Mesendoderm (in vitro differentiated cells): ENCODE measurements at regions not wholly inside any gene's neighbourhood (a gene's known extent, or its start where the extent isn't known, plus 50 kb on each side); places are given as distances from the start of the nearest gene placed in this dataset.
A peak's percentile ranks its signal among the peaks of the same experiment; 100 is the strongest.
"Not testable (repeated sequence)": the region's sequence is repeated elsewhere in the genome, so short reads cannot be mapped to it uniquely, and the experiment has no call there.

Experiments used
- DNase-seq: peaks from one replicate; pipeline ENCODE4 v3.0.0; 2013
- H2AK5ac ChIP-seq: 2 replicates; pipeline ENCODE4 v1.6.1; 2013; ENCODE audit warnings: low read length, inconsistent platforms
- H2BK120ac ChIP-seq: 2 replicates; pipeline ENCODE4 v1.6.1; 2013; ENCODE audit warnings: low read depth, mild to moderate bottlenecking, low read length, moderate library complexity, mixed read lengths
- H2BK15ac ChIP-seq: replicated peaks from 2 replicates; pipeline ENCODE4 v1.6.1; 2013; ENCODE audit warnings: low read depth, mild to moderate bottlenecking, moderate library complexity
- H2BK5ac ChIP-seq: 2 replicates; pipeline ENCODE4 v1.6.1; 2013; ENCODE audit warnings: low read length, inconsistent platforms
- H3K18ac ChIP-seq: 2 replicates; pipeline ENCODE4 v1.6.1; 2013; ENCODE audit warnings: mild to moderate bottlenecking, low read length, mixed read lengths
- H3K23ac ChIP-seq: one replicate; pipeline ENCODE4 v1.6.1; 2013; ENCODE audit warnings: low read length
- H3K27ac ChIP-seq: 2 replicates; pipeline ENCODE4 v1.5.1; 2013; ENCODE audit warnings: low read depth, mild to moderate bottlenecking, inconsistent platforms, low read length, moderate library complexity
- H3K27me3 ChIP-seq: 2 replicates; pipeline ENCODE4 v1.6.1; 2013; ENCODE audit warnings: low read length, control low read depth, mild to moderate bottlenecking, inconsistent platforms; ENCODE audit not compliant: insufficient read depth, poor library complexity
- H3K36me3 ChIP-seq: 2 replicates; pipeline ENCODE4 v1.6.1; 2013; ENCODE audit warnings: low read length, inconsistent platforms; ENCODE audit not compliant: control insufficient read depth, insufficient read depth
- H3K4ac ChIP-seq: one replicate; pipeline ENCODE4 v1.6.1; 2013; ENCODE audit warnings: low read depth, mild to moderate bottlenecking, low read length, moderate library complexity
- H3K4me1 ChIP-seq: 2 replicates; pipeline ENCODE4 v1.6.1; 2013; ENCODE audit warnings: low read depth, low read length, inconsistent platforms; ENCODE audit not compliant: control insufficient read depth
- H3K4me2 ChIP-seq: 2 replicates; pipeline ENCODE4 v1.6.1; 2013; ENCODE audit warnings: low read length
- H3K4me3 ChIP-seq: 2 replicates; pipeline ENCODE4 v1.5.1; 2013; ENCODE audit warnings: mild to moderate bottlenecking, low read length
- H3K56ac ChIP-seq: one replicate; pipeline ENCODE4 v1.6.1; 2013; ENCODE audit warnings: low read length
- H3K79me1 ChIP-seq: 2 replicates; pipeline ENCODE4 v1.6.1; 2013; ENCODE audit warnings: low read length, inconsistent platforms
- H3K79me2 ChIP-seq: 2 replicates; pipeline ENCODE4 v1.6.1; 2013; ENCODE audit warnings: mild to moderate bottlenecking, low read length; ENCODE audit not compliant: control insufficient read depth, insufficient read depth
- H3K9ac ChIP-seq: 2 replicates; pipeline ENCODE4 v1.6.1; 2013; ENCODE audit warnings: low read length, inconsistent platforms
- H4K5ac ChIP-seq: one replicate; pipeline ENCODE4 v1.6.1; 2013; ENCODE audit warnings: low read length
- H4K8ac ChIP-seq: one replicate; pipeline ENCODE4 v1.6.1; 2013; ENCODE audit warnings: low read depth, mild to moderate bottlenecking, control low read depth, low read length, moderate library complexity
- WGBS: extraction: QIAGEN DNeasy Blood & Tissue Kit; methylation state at CpG from one replicate; pipeline ENCODE4 v1.1.7; 2013; ENCODE audit warnings: low lambda C conversion rate, missing lambda C conversion rate; ENCODE audit not compliant: insufficient coverage; ENCODE audit errors: extremely low coverage; 5-methylcytosine and 5-hydroxymethylcytosine counted together

DNA sequence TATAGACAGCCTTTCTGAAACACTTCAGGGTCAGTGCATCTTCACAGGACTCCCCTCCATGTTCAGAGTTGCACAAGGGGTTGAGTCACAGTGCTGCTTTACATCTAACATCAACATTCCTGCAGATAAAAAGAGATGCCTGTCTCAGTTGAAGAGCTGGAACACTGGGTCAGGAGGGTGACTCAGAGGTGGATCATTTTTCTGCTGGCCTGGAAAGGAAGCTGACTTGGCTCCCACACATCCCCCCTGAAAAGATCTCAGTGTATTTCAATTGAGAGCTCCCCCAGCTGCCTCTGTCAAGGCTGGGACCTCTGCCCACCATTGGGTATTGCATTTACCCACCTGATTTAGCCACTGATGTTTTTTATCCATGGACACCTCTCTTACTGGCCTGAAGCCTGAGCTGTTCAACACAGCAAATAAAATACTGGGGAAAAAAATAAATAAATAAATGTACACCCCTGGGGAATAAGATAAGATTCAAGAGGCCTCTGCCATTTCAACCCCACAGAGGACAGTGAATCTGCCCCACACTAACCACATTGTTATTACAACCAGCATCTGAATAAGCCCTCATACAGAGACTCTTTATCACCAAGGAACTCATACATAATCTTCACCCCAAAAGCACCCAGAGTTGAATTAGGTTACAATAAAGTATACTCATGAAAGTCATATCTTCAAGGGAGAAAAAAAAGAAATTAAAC is 716.4 kb downstream of the SEMA5A start:
- H3K4me1 ChIP-seq: no peaks in the 10 kb centered on the region
- H4K5ac ChIP-seq: no peak overlapping the region
- H3K23ac ChIP-seq: no peak overlapping the region
- no peak overlapping the region for H3K18ac ChIP-seq
- H3K36me3 ChIP-seq: no peaks in the 10 kb centered on the region
- DNase-seq: peak; percentile 88
- no peak overlapping the region for H2AK5ac ChIP-seq
- H3K27me3 ChIP-seq: no peaks in the 10 kb centered on the region
- no peaks in the 10 kb centered on the region for H3K79me1 ChIP-seq
- no peak overlapping the region for H4K8ac ChIP-seq
- H2BK5ac ChIP-seq: no peak overlapping the region
- H3K4me2 ChIP-seq: no peak overlapping the region
- no peak overlapping the region for H3K27ac ChIP-seq
- H2BK15ac ChIP-seq: no peak overlapping the region
- no peak overlapping the region for H3K4ac ChIP-seq
- no peaks in the 10 kb centered on the region for H3K79me2 ChIP-seq
- H3K4me3 ChIP-seq: no peak overlapping the region
- no peak overlapping the region for H3K56ac ChIP-seq
- no peak overlapping the region for H3K9ac ChIP-seq
- peak overlapping the region; percentile 45 for H2BK120ac ChIP-seq

DNA sequence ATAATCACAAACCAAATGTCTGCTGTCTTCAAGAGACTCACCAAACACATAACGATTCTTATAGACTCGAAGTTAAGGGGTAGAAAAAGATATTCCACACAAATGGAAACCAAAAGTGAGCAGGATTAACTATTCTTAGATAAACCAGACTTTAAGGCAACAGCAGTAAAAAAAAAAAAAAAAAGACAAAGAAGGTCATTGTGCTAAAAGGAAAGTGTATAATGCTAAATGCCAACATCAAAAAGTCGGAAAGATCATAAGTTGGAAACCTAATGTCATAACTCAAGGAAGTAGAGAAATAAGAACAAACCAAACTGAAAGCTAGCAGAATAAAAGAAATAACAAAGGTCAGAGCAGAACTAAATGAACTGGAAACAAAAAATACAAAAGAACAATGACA is 714.6 kb downstream of the SEMA5A start:
- Histone ChIP-seq H4K5ac (no peak overlapping the region), H3K79me2 (no peaks in the 10 kb centered on the region), H3K27me3 (no peaks in the 10 kb centered on the region), H4K8ac (no peak overlapping the region), H3K23ac (no peak overlapping the region), H3K79me1 (no peaks in the 10 kb centered on the region), H3K18ac (no peak overlapping the region), H3K4ac (no peak overlapping the region), H3K27ac (no peak overlapping the region), H2BK15ac (no peak overlapping the region), H2AK5ac (no peak overlapping the region), H3K36me3 (no peaks in the 10 kb centered on the region), H3K4me1 (no peaks in the 10 kb centered on the region), H2BK5ac (no peak overlapping the region), H3K4me3 (no peak overlapping the region), H2BK120ac (no peak overlapping the region), H3K4me2 (no peak overlapping the region), H3K9ac (no peak overlapping the region), H3K56ac (no peak overlapping the region)
- DNase-seq: no peak
- no CpG with 5 or more reads among the region's 3 CpGs for WGBS

DNA sequence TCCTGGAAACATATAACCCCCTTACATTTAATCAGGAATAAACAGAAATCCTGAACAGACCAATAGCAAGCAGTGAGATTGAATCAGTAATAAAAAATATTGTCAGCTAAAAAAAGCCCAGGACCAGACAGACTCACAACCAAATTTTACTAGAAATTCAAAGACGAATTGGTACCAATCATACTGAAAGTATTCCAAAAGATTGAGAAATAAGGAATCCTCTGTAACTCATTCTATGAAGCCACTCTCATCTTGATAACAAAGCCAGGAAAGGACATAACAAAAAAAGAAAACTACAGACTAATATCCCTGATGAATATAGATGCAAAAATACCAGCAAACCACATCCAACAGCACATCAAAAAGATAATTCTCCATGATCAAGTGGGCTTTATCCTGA is 714.0 kb downstream of the SEMA5A start:
- Histone ChIP-seq H4K5ac (no peak overlapping the region), H3K79me2 (no peaks in the 10 kb centered on the region), H3K56ac (no peak overlapping the region), H3K36me3 (no peaks in the 10 kb centered on the region), H3K4me2 (no peak overlapping the region), H3K4me1 (no peaks in the 10 kb centered on the region), H3K4me3 (no peak overlapping the region), H2BK5ac (no peak overlapping the region), H3K4ac (no peak overlapping the region), H3K9ac (no peak overlapping the region), H4K8ac (no peak overlapping the region), H2BK15ac (no peak overlapping the region), H3K18ac (no peak overlapping the region), H2BK120ac (no peak overlapping the region), H3K27ac (no peak overlapping the region), H3K23ac (no peak overlapping the region), H3K79me1 (no peaks in the 10 kb centered on the region), H3K27me3 (no peaks in the 10 kb centered on the region), H2AK5ac (no peak overlapping the region)
- WGBS: no CpG with 5 or more reads among the region's 1 CpG
- DNase-seq: no peak

DNA sequence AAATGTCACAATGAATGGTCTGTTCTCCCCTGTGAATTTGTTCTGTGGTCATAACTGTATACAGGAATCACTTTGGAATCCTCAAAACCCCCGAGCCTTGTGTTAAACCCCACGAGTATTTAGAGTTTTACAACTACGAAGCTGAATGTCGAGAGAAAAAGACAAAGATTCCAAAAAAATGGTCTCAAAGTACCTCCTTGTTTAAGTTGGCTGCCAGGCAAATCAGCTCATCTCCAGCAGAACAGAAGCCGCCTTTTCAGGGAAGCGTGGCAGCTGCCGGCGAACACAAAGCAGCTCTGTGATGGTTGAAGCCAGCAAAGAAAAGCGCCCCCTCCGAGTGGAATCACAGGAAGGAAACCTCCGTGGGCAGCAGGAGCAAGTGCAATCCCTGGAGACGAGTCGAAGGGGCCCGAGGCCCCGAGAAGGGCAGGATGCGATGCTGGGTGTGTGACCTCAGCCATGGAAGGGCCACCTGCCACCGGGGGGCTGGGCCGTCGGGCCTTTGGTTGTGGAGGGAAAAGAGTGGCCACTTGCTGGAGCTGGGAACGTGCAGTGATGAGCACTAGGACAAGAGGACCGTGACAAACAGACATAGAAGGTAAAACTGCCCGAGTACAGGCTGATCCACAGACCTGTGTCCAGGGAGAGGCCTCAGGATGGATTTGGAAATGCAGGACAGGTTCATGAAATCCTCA is 706.4 kb downstream of the SEMA5A start:
- H4K5ac ChIP-seq: no peak overlapping the region
- WGBS: no CpG with 5 or more reads among the region's 22 CpGs

DNA sequence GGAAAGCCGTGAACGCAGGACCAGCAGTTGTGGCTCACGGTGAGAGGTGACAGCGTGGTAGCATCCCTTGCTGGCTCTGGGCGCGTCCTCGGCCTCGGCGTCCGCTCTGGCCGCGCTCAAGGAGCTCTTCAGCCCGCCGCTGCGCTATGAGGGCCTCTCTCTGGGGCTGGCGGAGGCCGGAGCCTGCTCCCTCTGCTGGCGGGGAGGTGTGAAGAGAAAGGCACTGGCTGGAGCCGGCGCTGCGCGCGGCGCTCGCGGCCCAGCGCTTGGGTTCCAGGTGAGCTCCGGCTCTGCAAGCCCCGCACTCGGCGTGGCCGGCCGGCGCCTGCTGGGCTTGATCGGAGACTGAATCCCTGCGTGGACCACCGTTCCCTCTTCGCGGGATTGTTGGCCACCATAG is 705.6 kb downstream of the SEMA5A start:
- no peak overlapping the region for H3K4me2 ChIP-seq
- no peaks in the 10 kb centered on the region for H3K36me3 ChIP-seq
- no peak overlapping the region for H4K5ac ChIP-seq
- no peak overlapping the region for H2BK15ac ChIP-seq
- no peak overlapping the region for H3K18ac ChIP-seq
- no peak overlapping the region for H4K8ac ChIP-seq
- H3K79me2 ChIP-seq: no peaks in the 10 kb centered on the region
- no peak overlapping the region for H3K23ac ChIP-seq
- no peak overlapping the region for H3K9ac ChIP-seq
- H3K4ac ChIP-seq: no peak overlapping the region
- WGBS: no CpG with 5 or more reads among the region's 39 CpGs
- no peaks in the 10 kb centered on the region for H3K79me1 ChIP-seq
- H3K4me3 ChIP-seq: no peak overlapping the region
- H3K4me1 ChIP-seq: no peaks in the 10 kb centered on the region
- no peak overlapping the region for H3K27ac ChIP-seq
- peak; percentile 42 for DNase-seq
- no peak overlapping the region for H2BK5ac ChIP-seq
- H3K56ac ChIP-seq: no peak overlapping the region
- H2BK120ac ChIP-seq: no peak overlapping the region
- no peaks in the 10 kb centered on the region for H3K27me3 ChIP-seq
- H2AK5ac ChIP-seq: no peak overlapping the region

More for the DNA sequence above, 706.4 kb downstream of the SEMA5A start:
- no peaks in the 10 kb centered on the region for H3K79me2 ChIP-seq
- no peak overlapping the region for H3K4ac ChIP-seq
- no peak overlapping the region for H2BK5ac ChIP-seq
- H3K4me1 ChIP-seq: no peaks in the 10 kb centered on the region
- no peak overlapping the region for H3K23ac ChIP-seq
- no peaks in the 10 kb centered on the region for H3K79me1 ChIP-seq
- no peak overlapping the region for H4K8ac ChIP-seq
- no peak overlapping the region for H3K56ac ChIP-seq
- no peak overlapping the region for H3K9ac ChIP-seq
- H3K4me3 ChIP-seq: no peak overlapping the region
- no peak overlapping the region for H3K18ac ChIP-seq
- no peak overlapping the region for H2AK5ac ChIP-seq
- H3K27ac ChIP-seq: no peak overlapping the region
- H2BK120ac ChIP-seq: no peak overlapping the region
- H3K4me2 ChIP-seq: no peak overlapping the region
- H2BK15ac ChIP-seq: no peak overlapping the region
- H3K27me3 ChIP-seq: no peaks in the 10 kb centered on the region
- no peak for DNase-seq
- H3K36me3 ChIP-seq: no peaks in the 10 kb centered on the region

DNA sequence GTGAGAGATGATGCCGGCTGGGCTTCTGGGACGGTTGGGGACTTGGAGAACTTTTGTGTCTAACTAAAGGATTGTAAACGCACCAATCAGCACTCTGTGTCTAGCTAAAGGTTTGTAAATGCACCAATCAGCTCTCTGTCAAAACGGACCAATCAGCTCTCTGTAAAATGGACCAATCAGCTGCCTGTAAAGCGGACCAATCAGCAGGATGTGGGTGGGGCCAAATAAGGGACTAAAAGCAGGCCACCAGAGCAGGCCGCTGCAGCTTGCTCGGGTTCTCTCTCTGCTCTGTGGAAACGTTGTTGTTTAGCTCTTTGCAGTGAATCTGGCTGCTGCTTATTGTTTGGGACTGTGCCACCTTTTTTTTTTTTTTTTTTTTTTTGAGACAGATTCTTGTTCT is 705.1 kb downstream of the SEMA5A start:
- not testable (repeated sequence) for H2BK120ac ChIP-seq, H3K79me2 ChIP-seq, H3K4me1 ChIP-seq, H4K8ac ChIP-seq, H4K5ac ChIP-seq, H3K27ac ChIP-seq, H3K27me3 ChIP-seq, H3K4me2 ChIP-seq, H2BK5ac ChIP-seq, H2AK5ac ChIP-seq, H3K18ac ChIP-seq, DNase-seq, H3K36me3 ChIP-seq, H3K23ac ChIP-seq, H3K79me1 ChIP-seq, H3K4me3 ChIP-seq, H3K4ac ChIP-seq, H3K9ac ChIP-seq, H2BK15ac ChIP-seq, H3K56ac ChIP-seq
- WGBS: no CpG with 5 or more reads among the region's 8 CpGs
